NCI-H187 (cell line): ENCODE measurements at regions not wholly inside any gene's neighbourhood (a gene's known extent, or its start where the extent isn't known, plus 50 kb on each side); places are given as distances from the start of the nearest gene placed in this dataset.
"Not testable (repeated sequence)": the region's sequence is repeated elsewhere in the genome, so short reads cannot be mapped to it uniquely, and the experiment has no call there.

Experiments used
- DNase-seq, 2 experiments: peaks; one replicate each; lab custom pipeline; 2025; lab: John Stamatoyannopoulos, UW

DNA sequence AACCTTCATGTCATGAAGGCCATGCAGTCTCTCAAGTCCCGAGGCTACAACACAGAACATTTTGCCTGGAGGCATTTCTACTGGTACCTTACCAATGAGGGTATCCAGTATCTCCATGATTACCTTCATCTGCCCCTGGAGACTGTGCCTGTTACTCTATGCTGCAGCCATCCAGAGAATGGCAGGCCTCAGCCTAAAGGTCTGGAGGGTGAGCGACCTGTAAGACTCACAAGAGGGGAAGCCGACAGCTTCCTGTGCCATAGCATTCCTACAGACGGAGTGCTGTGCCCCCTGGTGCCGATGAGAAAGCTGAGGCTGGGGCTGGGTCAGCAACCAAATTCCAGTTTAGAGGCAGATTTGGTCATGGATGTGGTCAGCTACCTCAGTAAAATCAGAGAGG, 51.3 kb upstream of the CADPS start:
- DNase-seq = no peak

DNA sequence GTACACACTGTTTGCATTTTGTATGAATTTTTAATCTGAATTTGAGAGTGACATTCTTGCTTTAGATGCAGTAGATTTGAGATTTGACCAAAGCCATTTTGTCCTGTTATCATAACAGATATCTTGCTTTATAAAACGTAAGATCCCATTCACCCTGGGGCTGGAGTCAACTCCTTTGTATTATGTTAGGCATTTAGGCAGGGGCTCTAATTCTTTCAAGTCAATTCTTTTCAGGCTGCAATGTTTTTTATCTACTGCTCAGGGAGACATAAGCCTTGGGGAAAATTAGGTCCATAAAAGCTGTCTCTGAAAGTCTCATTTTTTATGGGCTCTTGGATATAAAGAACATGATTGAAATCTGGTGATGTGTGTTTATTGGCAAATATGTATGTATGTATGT, 53.0 kb upstream of the CADPS start:
- no peak for DNase-seq

DNA sequence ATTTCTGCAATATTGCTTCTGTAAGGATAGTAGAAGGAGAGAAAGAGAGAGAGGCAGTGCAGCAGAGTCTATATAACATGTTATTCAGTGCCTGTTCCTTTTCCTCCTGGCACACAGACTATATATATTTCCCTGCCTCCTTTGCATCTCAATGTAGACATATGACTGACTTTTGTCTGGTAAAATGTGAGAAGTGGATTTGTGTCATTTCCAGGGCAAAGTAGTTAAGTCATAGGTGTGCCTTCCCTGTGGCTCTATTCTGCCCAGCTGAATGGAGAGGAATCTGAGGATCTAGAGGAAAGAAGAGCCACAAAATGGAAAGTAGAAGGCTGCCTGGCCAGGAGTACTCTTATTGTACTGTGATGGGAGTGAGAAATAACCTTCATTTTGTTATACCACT, 54.6 kb upstream of the CADPS start:
- no peak for DNase-seq

GRCh38 chr3:62935793-62936192, 60.6 kb upstream of the CADPS start:
- DNase-seq = no peak

- DNase-seq = no peak
Observed at GRCh38 chr3:62936626-62937254, 61.5 kb upstream of the CADPS start.

DNA sequence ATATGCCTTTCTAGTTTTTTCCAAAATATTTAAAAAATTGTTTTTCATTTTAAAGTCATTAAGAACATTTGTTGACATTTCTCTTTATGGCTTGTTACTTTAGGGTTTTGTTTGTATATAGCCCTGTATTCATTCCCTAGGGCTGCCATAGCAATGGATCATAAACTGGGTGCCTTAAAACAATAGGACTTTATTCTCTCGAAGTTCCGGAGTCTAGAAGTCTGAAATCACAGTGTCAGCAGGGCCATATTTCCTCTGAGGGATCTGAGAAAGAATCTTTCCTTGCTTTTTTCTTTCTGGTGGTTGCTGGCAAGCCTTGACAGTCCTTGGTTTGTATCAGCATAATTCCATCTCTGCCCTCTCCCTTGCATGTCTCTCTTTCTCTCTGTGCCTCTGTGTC, 63.4 kb upstream of the CADPS start:
- DNase-seq = no peak

GRCh38 chr3:62939707-62940106, 64.5 kb upstream of the CADPS start:
- DNase-seq = no peak

GRCh38 chr3:62940771-62941563, 65.8 kb upstream of the CADPS start:
- DNase-seq = no peak

GRCh38 chr3:62942227-62942626, 67.0 kb upstream of the CADPS start:
- DNase-seq = no peak

- DNase-seq = no peak
Observed at GRCh38 chr3:62942764-62943163, 67.5 kb upstream of the CADPS start.

DNA sequence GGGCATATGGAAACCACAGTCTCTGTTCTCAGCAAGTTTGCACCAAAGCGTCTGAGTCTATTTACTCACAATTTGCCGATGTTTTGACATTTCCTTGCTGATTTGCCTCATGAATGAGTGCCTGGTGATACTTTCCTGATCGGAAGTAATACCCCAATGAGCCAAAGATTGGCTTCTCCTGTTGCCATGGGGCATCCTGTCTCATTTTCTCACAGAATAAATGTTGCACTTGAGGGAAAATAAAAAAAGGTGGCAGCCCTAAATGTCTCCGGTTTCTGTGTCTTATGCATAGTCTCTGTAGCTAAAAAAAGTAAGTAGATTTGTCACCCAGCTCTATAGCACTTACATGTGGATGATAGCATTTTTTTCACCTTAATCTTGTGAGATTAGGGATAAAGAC, 73.7 kb upstream of the CADPS start:
- no peak for DNase-seq

DNA sequence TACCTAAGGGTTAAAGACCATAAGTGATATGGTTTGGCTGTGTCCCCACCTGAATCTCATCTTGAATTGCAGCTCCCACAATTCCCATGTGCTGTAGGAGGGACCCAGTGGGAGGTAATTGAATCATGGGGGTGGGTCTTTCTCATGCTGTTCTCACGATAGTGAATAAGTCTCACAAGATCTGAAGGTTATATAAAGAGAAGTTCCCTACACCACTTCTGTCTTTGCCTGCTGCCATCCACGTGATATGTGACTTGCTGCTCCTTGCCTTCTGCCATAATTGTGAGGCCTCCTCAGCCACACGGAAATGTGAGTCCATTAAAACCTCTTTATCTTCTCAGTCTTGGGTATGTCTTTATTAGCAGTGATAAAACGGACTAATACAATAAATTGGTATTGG, 75.0 kb upstream of the CADPS start:
- DNase-seq = no peak

DNA sequence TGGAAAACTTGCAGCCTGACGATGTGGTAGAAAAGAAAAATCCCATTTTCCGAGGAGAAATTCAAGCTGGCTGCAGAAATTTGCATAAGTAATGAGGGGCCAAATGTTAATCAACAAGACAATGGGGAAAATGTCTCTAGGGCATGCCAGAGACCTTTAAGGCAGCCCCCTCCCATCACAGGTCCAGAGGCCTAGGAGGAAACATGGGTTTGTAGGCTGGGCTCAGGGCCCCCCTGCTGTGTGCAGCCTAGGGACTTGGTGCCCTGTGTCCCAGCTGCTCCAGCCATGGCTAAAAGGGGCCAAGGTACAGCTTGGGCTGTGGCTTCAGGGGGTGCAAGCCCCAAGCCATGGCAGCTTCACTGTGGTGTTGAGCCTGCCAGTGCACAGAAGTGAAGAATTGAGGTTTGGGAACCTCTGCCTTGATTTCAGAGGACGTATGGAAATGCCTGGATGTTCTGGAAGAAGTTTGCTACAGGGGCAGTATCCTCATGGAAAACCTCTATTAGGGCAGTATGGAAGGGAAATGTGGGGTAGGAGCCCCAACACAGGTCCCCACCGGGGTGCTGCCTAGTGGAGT, 75.9 kb upstream of the CADPS start:
- no peak for DNase-seq

- DNase-seq = not testable (repeated sequence)
Observed at GRCh38 chr3:62951880-62952279, 76.7 kb upstream of the CADPS start.

GRCh38 chr3:62954580-62954979, 79.4 kb upstream of the CADPS start:
- DNase-seq = no peak

GRCh38 chr3:62955126-62955525, 79.9 kb upstream of the CADPS start:
- DNase-seq = no peak

- no peak for DNase-seq
Observed at GRCh38 chr3:62956411-62956810, 81.2 kb upstream of the CADPS start.

DNA sequence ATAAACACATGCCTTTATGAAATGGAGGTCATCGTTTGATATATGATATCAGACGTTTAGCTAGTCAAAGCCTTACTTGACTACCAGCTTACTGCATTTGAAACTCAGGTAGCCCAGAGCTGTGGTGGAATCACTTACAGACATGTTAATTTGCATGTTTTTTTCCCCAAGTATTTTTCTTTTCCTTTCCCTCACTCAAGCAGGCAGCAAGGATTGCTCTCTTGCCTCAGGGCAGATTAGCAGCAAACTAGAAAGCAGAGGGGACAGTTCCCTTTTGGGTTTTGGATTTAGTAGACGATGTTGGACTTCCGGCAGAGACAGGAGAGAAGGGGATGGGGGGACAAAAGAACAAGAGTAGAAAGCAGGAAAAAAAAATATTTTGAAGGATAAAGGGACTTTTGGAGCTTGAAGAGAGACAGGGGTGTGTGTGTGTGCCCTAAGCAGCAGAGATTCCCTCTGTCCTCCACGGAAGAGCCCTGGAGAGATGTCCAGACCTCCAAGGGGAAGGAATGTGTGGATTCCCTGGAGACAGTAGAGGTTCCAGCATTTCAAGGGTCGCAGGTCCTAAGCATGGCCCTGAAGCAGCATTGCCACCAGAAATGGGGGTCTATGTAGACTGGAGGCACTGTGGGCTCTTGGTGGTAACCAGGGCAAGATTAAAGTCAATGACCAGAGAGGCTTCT, 86.8 kb upstream of the CADPS start:
- no peak for DNase-seq

DNA sequence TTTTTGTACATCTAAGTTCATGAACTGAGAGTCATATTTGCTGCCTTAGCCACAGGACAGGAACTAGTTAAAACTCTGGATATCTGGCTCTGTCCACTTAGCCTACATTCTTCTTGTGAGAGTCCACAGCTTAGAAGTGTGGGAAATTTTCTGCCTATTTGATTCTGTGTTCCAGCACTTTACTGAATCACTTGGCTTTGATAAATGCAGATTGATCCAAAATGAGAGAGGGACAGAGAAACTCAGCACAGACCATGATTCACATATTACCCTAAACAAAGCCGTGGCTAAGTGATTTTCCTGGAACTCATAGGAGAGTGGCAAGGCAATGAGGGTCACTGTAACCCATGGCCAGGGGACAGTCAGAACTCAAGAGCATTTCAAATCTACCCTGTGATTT, 87.5 kb upstream of the CADPS start:
- DNase-seq = no peak

DNA sequence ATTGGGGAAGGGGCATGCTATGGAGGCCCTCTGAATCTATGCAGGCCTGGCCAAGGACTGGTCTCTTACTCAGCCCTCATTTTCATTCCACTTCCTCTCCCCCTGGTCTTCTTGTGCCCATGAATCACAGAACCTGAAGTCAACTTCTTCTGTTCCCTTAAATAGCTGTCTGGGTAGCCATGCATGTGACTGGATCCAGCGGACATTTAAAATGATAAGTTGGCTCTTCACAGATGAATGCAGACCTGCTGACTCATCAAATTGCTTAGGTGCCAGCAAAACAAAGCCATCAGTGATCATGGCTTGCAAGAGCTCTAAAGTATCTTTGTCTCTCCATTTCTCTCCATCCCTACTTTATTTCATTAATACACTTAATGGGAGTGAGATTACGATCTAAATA, 90.1 kb upstream of the CADPS start:
- no peak for DNase-seq

DNA sequence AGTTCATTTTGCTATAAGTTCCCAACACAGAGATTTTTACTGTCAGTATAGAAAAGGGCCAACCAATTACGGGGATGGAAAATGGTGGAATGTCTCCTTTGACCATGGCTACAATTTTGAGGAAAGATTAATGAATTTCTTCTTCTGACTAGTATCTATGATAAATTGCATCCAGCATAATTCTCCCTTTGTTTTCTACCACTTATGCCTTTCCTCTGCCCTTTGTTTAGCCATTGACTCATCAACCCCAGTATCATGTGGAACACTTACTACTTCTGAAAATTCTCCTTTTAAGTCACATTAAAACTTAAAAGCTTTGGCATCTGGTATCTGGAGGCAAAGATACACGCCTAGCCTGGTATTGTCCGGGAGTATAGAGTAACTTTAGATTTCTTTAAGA, 92.9 kb upstream of the CADPS start:
- no peak for DNase-seq

DNA sequence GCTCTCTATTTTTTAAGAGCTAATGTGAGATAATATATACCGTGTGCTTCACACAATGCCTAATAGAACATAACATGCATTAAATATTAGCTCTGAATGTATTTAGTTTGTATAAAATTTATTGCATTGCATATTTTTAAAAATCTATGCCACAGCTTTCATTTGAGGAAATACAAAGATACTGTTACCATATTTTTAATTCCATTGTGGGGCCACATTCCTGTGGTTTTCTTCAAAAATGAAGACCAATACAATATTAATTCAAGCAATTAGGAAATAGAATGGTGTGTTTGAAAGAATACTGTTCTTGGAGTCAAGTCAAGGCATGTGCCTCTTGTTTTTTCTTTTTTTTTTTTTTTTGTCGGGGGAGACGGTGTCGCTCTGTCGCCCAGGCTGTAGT, 95.4 kb upstream of the CADPS start:
- DNase-seq = no peak

DNA sequence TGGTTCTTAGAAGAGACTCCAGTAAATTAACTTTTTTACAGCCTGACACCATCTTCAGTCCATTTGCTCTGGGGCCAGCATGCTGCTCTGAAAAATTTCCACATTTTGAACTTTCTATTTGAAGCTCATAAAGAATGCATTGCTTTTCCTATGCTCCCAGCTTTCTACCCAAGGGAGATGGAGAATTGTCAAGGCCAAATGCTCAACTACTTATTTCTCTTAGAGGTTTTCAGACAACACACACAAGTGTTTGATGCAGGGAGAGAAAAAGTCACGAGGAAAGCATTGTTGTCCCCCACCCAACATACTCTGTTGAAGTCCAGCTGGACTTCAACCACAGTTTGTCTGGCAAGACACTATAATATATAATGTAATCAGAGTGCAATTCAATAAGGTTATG, 100.3 kb upstream of the CADPS start:
- no peak for DNase-seq
